ENCODE measurements at regions not wholly inside any gene's neighbourhood (a gene's known extent, or its start where the extent isn't known, plus 50 kb on each side); places are given as distances from the start of the nearest gene placed in this dataset.

DNA sequence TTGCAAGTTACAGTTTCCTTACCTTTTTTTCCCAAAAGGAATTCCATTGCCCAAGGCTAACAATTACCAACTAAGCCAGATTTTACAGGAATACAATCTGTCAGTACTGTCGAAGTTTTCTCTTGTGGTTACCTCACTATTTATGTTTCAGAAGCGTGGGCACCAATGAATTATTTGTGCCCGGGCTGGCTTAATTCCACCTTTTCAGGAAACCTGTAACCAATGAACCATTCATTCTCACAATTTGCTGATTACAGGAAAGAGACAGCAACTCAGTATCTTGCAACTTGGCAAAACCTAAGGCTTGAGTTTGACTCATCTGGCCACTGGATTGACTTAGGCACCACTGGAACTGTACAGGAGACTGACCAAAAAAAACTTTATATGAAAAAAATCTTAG lies 485.6 kb downstream of the INHBA start:
- DNase-seq = no peak

DNA sequence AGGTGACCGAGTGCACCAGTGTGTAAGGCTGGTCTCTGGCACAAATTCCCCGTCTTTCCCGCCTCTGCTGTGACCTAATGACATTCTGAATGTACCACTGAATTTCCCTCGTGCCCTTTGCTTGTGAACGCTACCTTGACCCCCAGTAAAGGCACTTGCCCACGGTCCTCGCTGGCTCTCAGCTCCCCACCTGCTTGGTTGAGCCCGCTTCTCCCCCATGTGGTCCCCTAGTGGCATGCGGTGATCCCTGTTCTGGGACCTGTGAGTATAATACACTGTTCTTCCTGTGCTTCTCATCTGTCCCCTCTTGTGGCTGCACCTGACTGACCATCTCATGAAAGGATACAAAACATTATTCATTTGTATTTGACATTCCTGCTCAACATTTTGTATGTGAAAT lies 495.7 kb downstream of the INHBA start:
- no peak for DNase-seq

- no peak for DNase-seq
Measured at GRCh38 chr7:41206267-41206666, 496.6 kb downstream of the INHBA start.

GRCh38 chr7:41205600-41205999 lies 497.3 kb downstream of the INHBA start:
- no peak for DNase-seq

DNA sequence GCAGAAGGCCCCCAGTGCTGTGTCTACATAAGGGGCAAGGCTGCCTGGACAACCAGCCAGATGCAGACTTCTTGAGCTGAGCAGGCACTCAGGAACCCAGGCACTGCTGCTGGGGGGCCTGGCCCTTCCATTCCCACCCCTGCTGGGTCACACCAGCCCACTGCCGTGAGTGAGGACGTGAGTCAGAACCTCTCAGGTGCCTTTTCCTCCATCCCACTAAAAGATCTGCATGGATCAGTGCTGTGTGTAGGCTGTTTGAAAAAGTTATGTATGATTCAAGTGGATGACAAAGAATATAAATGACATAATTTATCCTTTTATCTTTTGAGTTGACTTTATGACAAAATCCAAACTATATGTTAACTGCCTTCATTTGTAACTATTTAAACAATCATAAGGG lies 499.3 kb downstream of the INHBA start:
- DNase-seq = no peak

DNA sequence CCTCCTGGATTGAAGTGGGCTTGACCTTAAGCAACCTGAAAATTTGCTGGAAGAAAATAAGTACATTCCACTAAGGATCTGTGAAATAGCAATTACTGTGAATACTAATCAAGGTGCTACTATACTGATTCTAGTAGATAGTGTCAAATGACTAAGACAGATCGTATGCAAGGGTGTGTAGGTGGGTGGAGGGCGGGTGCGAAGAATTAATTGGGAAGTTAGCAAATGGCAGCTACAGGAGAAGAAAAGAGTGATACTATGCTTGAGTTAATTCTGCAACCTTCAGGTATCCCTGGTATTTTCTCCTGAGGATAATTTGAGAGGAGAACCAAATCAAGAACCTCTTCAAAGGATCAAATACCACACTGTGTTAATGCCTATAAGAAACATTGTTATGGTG lies 501.9 kb downstream of the INHBA start:
- DNase-seq = no peak

DNA sequence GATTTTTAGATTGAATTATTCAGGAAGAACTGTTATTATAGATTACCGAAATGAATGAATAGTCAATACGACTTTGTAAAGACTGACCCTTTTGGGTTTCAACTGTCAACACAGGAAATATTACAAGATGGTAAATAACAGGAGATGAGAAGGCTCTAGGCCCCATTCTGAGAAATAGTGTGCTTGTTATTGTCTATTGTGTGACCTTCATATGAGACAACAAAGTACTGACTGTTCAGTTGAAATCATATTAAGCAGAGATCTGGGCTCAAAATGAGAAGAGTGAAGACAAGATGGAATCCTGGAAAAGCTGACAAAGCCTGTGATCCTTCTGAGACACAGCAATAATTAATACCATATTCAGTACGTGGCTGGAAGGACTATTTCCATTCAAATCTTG lies 503.8 kb downstream of the INHBA start:
- DNase-seq = no peak

- DNase-seq = no peak
Measured at GRCh38 chr7:41198502-41198901, 504.4 kb downstream of the INHBA start.

- DNase-seq = peak; percentile 11
Measured at GRCh38 chr7:41197769-41198168, 505.1 kb downstream of the INHBA start.

- DNase-seq = no peak
Measured at GRCh38 chr7:41193738-41194282, 509.1 kb downstream of the INHBA start.

DNA sequence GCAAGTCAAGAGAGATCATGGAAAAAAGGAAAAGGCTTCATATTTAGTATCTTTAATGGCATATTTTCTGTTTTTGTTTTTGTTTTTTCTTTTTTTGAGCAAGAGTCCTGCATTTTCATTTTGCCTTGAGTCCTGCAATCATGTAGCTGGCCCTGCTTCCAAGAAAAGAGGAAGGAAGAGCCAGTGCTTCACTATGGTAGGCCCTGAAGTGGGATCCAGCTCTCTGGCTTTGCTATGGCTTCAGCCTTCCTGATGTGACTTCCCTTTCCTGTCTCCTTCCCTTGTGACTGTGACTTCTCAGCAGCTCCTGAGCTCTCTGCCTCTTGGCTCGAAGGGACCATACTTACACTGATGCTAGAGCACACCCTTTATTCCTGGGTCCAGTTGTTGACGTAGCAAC lies 512.3 kb downstream of the INHBA start:
- DNase-seq = no peak

GRCh38 chr7:41189866-41190265 lies 513.0 kb downstream of the INHBA start:
- peak; percentile 92 for DNase-seq

DNA sequence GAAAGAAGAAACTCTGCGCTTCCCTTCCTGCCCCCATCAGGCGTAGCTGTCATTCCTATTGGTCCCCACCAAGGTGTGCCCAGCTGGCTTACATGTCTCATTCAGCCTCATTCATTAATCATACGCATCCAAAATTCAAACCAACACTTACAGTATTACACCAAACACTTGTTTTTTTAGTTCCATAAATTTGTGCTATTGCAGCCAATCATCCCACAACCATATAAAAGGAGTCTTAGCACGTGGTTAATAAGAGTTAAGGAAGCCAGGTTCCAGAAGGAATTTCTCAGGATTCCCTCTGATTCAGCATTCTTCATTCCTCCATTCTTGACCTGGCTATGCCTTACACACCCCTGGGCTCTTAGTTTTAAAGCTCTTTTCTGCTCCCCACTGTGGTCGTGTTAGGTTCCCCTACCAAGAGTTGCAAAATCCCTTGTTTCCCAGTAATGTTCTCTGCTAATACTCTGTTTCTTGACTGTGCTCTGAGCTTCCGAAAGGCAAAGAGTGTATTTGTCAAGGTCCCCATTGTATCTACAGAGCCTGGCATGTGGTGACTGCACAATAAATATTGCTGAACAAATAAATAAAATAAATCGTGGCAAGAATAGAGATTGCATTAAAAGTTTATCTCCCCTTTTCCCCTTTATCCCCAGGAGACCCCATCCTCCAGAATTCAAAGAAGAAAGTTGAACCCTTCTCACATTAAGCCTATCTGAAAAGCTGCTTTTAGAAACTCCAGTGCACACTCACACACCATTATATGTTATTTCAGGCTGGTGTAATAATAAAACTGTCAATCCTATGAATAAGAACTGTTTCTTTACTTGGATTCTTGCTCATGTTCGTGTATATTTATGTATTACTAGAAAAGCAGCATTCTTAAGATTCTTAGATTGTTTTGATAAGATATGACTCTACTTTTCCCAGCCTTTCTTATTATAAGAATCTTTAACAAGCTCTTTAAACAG lies 514.4 kb downstream of the INHBA start:
- peak; percentile 89 for DNase-seq

GRCh38 chr7:41187322-41187721 lies 515.6 kb downstream of the INHBA start:
- DNase-seq = no peak

GRCh38 chr7:41185851-41186250 lies 517.0 kb downstream of the INHBA start:
- DNase-seq = no peak

DNA sequence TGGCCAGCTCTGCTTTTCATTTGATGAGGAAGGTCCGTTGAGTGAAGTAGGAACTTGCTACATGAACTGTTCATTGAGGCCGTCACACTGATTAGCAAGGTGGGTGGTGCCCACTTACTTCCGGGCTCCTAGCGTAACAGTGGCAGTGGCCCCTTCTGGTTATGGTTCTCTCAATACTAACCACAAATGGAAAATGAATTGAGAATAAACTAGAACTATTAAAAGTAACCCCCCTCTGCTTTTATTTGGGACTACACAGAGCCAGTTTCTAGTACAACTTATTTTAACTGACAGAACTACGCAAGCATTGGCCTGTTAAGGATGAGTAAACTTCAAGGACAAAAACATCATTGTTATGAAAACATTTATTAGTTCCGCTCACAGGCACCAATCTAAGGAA lies 519.1 kb downstream of the INHBA start:
- no peak for DNase-seq

- no peak for DNase-seq
Measured at GRCh38 chr7:41182782-41183181, 520.1 kb downstream of the INHBA start.

- no peak for DNase-seq
Measured at GRCh38 chr7:41175435-41175834, 527.5 kb downstream of the INHBA start.

GRCh38 chr7:41174521-41174920 lies 528.4 kb downstream of the INHBA start:
- no peak for DNase-seq

- DNase-seq = peak; percentile 37
Measured at GRCh38 chr7:41170466-41170865, 532.4 kb downstream of the INHBA start.

GRCh38 chr7:41169317-41169716 lies 533.6 kb downstream of the INHBA start:
- no peak for DNase-seq

- DNase-seq = peak; percentile 25
Measured at GRCh38 chr7:41167836-41168235, 535.1 kb downstream of the INHBA start.

DNA sequence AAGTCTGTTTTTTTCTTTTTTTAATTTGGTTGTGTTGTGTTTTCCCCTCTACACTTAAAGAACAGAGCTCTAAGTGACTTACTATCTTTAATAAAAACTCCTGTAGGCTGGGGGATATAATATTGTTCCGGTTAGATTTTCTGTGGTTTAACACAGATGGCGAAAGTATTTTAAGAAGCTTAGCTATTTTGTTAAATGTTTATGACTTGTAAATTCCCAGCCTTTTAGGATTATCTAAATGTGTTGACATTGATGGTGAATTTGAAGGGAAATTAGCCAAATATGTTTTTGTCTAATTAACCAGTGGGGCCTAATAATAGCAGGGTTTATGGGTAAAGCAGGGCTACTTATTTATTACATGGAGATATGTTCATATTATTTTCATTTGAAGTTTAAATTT lies 538.5 kb downstream of the INHBA start:
- DNase-seq = peak; percentile 63

- no peak for DNase-seq
Measured at GRCh38 chr7:41163991-41164390, 538.9 kb downstream of the INHBA start.

GRCh38 chr7:41162612-41163011 lies 540.3 kb downstream of the INHBA start:
- DNase-seq = peak; percentile 56

Data from fibroblast of skin of right biceps (primary cell).